ENCODE measurements at regions not wholly inside any gene's neighbourhood (a gene's known extent, or its start where the extent isn't known, plus 50 kb on each side); places are given as distances from the start of the nearest gene placed in this dataset.

DNA sequence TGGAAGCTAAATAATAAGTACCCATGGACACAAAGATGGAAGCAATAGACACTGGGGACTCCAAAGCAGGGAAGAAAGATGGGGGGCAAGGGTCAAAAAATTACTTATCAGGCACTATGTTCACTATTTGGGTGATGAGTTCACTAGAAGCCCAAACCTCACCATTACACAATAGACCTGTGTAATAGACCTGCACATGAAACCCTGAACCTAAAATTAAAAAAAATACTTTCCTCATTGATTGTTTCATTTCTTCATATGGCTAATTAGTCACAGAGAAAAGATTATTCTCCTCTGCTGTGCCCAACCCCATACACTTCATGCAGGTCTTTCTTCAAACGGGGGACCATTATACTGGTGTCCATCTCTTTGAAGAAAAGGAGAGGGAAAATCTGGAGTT lies 213.0 kb upstream of the DTNBP1 start:
- 79 to 86% methylated on average over 1 of the region's 1 CpG for WGBS, 2 donors
- Histone ChIP-seq H3K4me1 (peaks cover 5% of the 10 kb centered on the region), H3K27ac (no peak overlapping the region), H3K36me3 (replicated peaks in 1 of 2; ENCODE audit: insufficient read depth in 1 of 2, low read depth in 2 of 2) (no peaks in the 10 kb centered on the region), H3K27me3 (no peaks in the 10 kb centered on the region), H3K4me3 (no peak overlapping the region), H3K9me3 (no peaks in the 10 kb centered on the region)
- ATAC-seq (no peak), DNase-seq (no peak)
- TF ChIP-seq, protein P1, sequence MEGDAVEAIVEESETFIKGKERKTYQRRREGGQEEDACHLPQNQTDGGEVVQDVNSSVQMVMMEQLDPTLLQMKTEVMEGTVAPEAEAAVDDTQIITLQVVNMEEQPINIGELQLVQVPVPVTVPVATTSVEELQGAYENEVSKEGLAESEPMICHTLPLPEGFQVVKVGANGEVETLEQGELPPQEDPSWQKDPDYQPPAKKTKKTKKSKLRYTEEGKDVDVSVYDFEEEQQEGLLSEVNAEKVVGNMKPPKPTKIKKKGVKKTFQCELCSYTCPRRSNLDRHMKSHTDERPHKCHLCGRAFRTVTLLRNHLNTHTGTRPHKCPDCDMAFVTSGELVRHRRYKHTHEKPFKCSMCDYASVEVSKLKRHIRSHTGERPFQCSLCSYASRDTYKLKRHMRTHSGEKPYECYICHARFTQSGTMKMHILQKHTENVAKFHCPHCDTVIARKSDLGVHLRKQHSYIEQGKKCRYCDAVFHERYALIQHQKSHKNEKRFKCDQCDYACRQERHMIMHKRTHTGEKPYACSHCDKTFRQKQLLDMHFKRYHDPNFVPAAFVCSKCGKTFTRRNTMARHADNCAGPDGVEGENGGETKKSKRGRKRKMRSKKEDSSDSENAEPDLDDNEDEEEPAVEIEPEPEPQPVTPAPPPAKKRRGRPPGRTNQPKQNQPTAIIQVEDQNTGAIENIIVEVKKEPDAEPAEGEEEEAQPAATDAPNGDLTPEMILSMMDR (IDR thresholded peaks at IDR 0.05) = no peak
- TF ChIP-seq POLR2A (IDR thresholded peaks at IDR 0.05) = no peak
- intact Hi-C loops (cut with DNase I) = no loop called here

DNA sequence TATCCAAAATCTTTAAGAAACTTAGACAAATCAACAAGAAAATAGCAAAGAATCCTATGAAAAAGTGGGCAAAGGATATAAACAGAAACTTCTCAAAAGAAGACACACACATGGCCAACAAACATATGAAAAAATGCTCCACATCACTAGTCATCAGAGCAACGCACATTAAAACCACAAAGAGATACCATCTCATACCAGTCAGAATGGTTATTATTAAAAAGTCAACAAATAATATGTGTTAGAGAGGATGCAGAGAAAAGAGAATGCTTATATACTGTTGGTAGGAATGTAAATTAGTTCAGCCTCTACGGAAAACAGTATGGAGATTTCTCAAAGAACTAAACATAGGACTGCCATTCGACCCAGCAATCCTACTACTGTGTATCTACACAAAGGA lies 212.0 kb upstream of the DTNBP1 start:
- no peak for ATAC-seq
- intact Hi-C loops (cut with DNase I) = no loop called here

GRCh38 chr6:15874326-15874725 lies 211.5 kb upstream of the DTNBP1 start:
- Histone ChIP-seq H3K36me3 (replicated peaks in 1 of 2; ENCODE audit: insufficient read depth in 1 of 2, low read depth in 2 of 2) (no peaks in the 10 kb centered on the region), H3K4me3 (no peak overlapping the region), H3K27ac (no peak overlapping the region), H3K9me3 (no peaks in the 10 kb centered on the region), H3K27me3 (no peaks in the 10 kb centered on the region), H3K4me1 (peaks cover 5% of the 10 kb centered on the region)
- intact Hi-C loops (cut with DNase I) = no loop called here
- TF ChIP-seq, protein P1 (IDR thresholded peaks at IDR 0.05) = no peak
- TF ChIP-seq POLR2A (IDR thresholded peaks at IDR 0.05) = no peak
- ATAC-seq (no peak), DNase-seq (no peak)
- WGBS, 2 donors = 74 to 75% methylated on average over 2 of the region's 2 CpGs

More for the DNA sequence above, 212.0 kb upstream of the DTNBP1 start:
- H3K4me3 ChIP-seq = no peak overlapping the region
- no peak for DNase-seq
- H3K27ac ChIP-seq = no peak overlapping the region
- TF ChIP-seq POLR2A (IDR thresholded peaks at IDR 0.05) = no peak
- TF ChIP-seq, protein P1 (IDR thresholded peaks at IDR 0.05) = no peak
- H3K27me3 ChIP-seq = no peaks in the 10 kb centered on the region
- peaks cover 5% of the 10 kb centered on the region for H3K4me1 ChIP-seq
- no peaks in the 10 kb centered on the region for H3K36me3 ChIP-seq (replicated peaks in 1 of 2; ENCODE audit: insufficient read depth in 1 of 2, low read depth in 2 of 2)
- H3K9me3 ChIP-seq = no peaks in the 10 kb centered on the region
- 76 to 86% methylated on average over 3 of the region's 3 CpGs for WGBS, 2 donors

DNA sequence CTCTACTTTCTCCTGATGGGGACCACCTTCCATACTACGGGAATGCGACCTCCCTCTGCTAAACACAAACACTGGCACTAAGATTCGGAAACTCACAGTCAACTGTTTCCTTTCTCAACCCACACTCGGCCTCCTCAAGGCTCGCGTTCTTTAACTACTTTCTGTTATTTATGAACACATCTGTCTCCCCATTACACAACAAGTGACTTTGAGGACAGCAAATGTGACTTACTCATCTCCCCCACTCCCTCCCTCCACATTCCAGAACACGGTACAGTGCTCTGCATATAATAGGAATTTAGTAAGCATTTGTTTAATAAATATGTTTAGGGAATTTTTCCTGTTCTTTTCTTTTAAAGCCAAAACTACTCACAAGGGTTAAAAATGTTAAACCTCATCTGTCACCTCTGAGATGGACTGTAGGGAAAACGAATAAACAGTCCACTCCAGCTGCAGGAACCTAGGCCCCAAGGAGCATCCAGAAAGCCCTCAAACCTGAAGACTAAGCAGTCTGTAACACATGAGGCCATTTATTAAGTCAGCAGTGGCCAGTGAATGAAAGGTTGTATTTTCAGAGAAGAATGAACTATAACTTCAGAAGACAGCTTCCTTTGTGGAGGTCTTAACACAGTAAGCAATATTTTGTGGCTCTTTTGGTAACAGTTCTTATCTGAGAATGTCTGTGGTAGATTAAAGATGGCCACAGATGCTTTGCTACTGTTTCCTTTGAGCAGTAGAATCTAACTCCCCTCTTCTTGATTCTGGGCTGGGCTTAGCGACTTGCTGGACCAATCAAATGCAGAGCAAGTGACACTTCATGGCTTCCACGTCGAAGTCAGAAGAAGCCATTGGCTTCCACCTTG lies 209.6 kb upstream of the DTNBP1 start:
- intact Hi-C loops (cut with DNase I) = no loop called here
- TF ChIP-seq, protein P1 (IDR thresholded peaks at IDR 0.05) = no peak
- Histone ChIP-seq H3K4me1 (peaks cover 5% of the 10 kb centered on the region), H3K36me3 (replicated peaks in 1 of 2; ENCODE audit: insufficient read depth in 1 of 2, low read depth in 2 of 2) (no peaks in the 10 kb centered on the region), H3K27ac (no peak overlapping the region), H3K27me3 (no peaks in the 10 kb centered on the region), H3K4me3 (no peak overlapping the region), H3K9me3 (no peaks in the 10 kb centered on the region)
- no peak for DNase-seq
- ATAC-seq = no peak
- WGBS, 2 donors = 75 to 88% methylated on average over 11 of the region's 11 CpGs

- Histone ChIP-seq H3K27ac (no peak overlapping the region), H3K27me3 (no peaks in the 10 kb centered on the region), H3K4me3 (no peak overlapping the region), H3K4me1 (peaks cover 5% of the 10 kb centered on the region), H3K36me3 (replicated peaks in 1 of 2; ENCODE audit: insufficient read depth in 1 of 2, low read depth in 2 of 2) (no peaks in the 10 kb centered on the region), H3K9me3 (no peaks in the 10 kb centered on the region)
- no peak for ATAC-seq
- intact Hi-C loops (cut with DNase I) = no loop called here
- TF ChIP-seq, protein P1 (IDR thresholded peaks at IDR 0.05) = no peak
- TF ChIP-seq POLR2A (IDR thresholded peaks at IDR 0.05) = no peak
- DNase-seq = no peak
- 28 to 49% methylated on average over 6 of the region's 6 CpGs for WGBS, 2 donors
Measured at GRCh38 chr6:15871276-15871675, 208.4 kb upstream of the DTNBP1 start.

Measured in body of pancreas (tissue), 4 donors.